ENCODE measurements at regions not wholly inside any gene's neighbourhood (a gene's known extent, or its start where the extent isn't known, plus 50 kb on each side); places are given as distances from the start of the nearest gene placed in this dataset.
"Not testable (repeated sequence)": the region's sequence is repeated elsewhere in the genome, so short reads cannot be mapped to it uniquely, and the experiment has no call there.

DNA sequence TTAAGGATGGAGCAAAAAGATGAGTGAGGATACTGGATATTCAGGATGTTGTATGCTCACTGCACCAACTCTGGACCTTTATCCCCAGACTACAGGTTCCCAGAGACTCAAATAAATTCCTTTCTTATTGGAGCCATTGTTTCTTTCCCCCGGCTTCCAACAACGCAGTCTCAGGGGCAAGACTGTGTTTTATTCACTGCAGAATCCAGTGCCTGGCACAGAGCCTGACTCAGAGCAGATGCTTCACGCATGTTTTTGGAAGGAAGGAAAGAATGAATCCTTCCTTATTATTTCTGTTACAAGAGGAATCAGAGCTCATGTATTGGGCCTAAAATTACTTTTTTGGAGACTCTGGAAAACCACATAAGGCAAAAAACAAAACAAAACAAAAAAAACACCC, 96.0 kb upstream of the VGLL4 start:
- Histone ChIP-seq H3K36me3 (ENCODE audit: control insufficient read depth in 1 of 2, insufficient read depth in 2 of 2, low read length in 2 of 2) (no peaks in the 10 kb centered on the region), H3K27ac (ENCODE audit: low read length) (no peak overlapping the region), H3K9me3 (ENCODE audit: control insufficient read depth in 1 of 2, low read length in 2 of 2) (no peaks in the 10 kb centered on the region), H3K27me3 (ENCODE audit: low read depth, low read length) (no peaks in the 10 kb centered on the region), H3K4me1 (ENCODE audit: control insufficient read depth in 1 of 2, insufficient read depth in 2 of 2, low read length in 2 of 2) (no peaks in the 10 kb centered on the region), H3K4me3 (ENCODE audit: low read depth in 1 of 2, low read length in 2 of 2) (no peak overlapping the region)

DNA sequence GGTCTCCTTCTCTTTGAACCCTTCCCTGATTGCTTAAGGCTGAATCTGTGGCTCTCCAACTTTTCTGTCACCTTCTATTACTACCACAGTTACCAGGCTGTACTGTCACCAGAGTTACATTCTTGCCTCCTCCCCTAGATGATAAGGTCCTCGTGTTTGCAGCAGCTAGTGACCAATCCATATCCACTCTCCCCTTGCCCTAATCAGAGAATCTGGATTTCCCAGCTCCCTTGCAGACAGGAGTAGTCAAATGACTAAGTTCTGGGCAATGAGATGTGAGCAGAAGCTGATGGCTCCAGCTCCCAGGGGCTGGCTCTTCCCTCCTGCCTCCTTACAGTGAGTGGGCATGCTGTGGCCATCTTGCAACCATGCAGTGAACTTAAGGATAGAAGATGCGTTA, 95.4 kb upstream of the VGLL4 start:
- Histone ChIP-seq H3K27ac (ENCODE audit: low read length) (no peak overlapping the region), H3K4me1 (ENCODE audit: control insufficient read depth in 1 of 2, insufficient read depth in 2 of 2, low read length in 2 of 2) (no peaks in the 10 kb centered on the region), H3K4me3 (ENCODE audit: low read depth in 1 of 2, low read length in 2 of 2) (no peak overlapping the region), H3K27me3 (ENCODE audit: low read depth, low read length) (no peaks in the 10 kb centered on the region), H3K36me3 (ENCODE audit: control insufficient read depth in 1 of 2, insufficient read depth in 2 of 2, low read length in 2 of 2) (no peaks in the 10 kb centered on the region), H3K9me3 (ENCODE audit: control insufficient read depth in 1 of 2, low read length in 2 of 2) (no peaks in the 10 kb centered on the region)

DNA sequence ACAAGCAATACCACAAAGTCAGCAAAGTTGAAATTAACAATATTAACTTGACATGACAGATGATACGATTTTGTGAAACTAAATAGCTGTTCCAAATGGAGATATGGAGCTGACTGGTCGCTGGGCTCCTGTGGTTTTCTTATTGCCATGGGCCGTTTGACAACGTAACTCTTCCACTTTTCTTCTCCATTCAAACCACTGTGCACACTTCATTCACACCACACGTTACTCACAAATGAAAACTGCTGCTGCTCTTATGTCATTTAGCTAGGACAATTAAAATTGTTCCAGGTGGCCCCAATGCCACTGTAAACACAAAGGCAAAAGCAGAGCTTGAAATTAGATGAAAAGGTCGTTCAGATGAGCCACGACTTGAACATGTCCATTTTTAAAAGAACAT, 94.0 kb upstream of the VGLL4 start:
- H3K4me1 ChIP-seq (ENCODE audit: control insufficient read depth in 1 of 2, insufficient read depth in 2 of 2, low read length in 2 of 2), result no peaks in the 10 kb centered on the region
- no peak overlapping the region for H3K4me3 ChIP-seq (ENCODE audit: low read depth in 1 of 2, low read length in 2 of 2)
- H3K27me3 ChIP-seq (ENCODE audit: low read depth, low read length), result no peaks in the 10 kb centered on the region

GRCh38 chr3:11736136-11736833, 92.6 kb upstream of the VGLL4 start:
- Histone ChIP-seq H3K4me3 (ENCODE audit: low read depth in 1 of 2, low read length in 2 of 2) (no peak overlapping the region), H3K27me3 (ENCODE audit: low read depth, low read length) (no peaks in the 10 kb centered on the region), H3K4me1 (ENCODE audit: control insufficient read depth in 1 of 2, insufficient read depth in 2 of 2, low read length in 2 of 2) (no peaks in the 10 kb centered on the region), H3K36me3 (ENCODE audit: control insufficient read depth in 1 of 2, insufficient read depth in 2 of 2, low read length in 2 of 2) (no peaks in the 10 kb centered on the region), H3K27ac (ENCODE audit: low read length) (no peak overlapping the region), H3K9me3 (ENCODE audit: control insufficient read depth in 1 of 2, low read length in 2 of 2) (no peaks in the 10 kb centered on the region)

More for the DNA sequence above, 94.0 kb upstream of the VGLL4 start:
- Histone ChIP-seq H3K36me3 (ENCODE audit: control insufficient read depth in 1 of 2, insufficient read depth in 2 of 2, low read length in 2 of 2) (no peaks in the 10 kb centered on the region), H3K27ac (ENCODE audit: low read length) (no peak overlapping the region), H3K9me3 (ENCODE audit: control insufficient read depth in 1 of 2, low read length in 2 of 2) (no peaks in the 10 kb centered on the region)

DNA sequence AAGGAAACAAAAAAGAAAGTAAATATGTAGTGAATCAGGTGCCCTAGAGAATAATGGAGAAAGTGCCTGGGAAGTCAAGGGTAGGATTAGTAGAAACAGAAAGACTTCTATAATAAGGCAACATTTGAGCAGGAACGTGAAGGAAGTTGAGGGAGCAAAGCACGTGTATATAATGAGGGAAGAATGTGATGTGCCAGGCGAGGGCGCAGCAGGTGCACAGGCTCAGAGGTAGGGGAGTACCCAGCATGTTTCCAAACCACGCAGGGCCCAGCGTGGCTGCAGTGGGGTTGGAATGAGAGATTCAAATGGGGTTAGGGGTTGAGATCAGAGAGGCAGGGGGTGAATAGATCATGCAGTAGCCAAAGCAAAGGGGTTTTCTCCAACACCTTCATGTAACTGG, 91.9 kb upstream of the VGLL4 start:
- H3K9me3 ChIP-seq (ENCODE audit: control insufficient read depth in 1 of 2, low read length in 2 of 2), result no peaks in the 10 kb centered on the region
- H3K4me3 ChIP-seq (ENCODE audit: low read depth in 1 of 2, low read length in 2 of 2), result no peak overlapping the region
- H3K4me1 ChIP-seq (ENCODE audit: control insufficient read depth in 1 of 2, insufficient read depth in 2 of 2, low read length in 2 of 2), result no peaks in the 10 kb centered on the region
- no peaks in the 10 kb centered on the region for H3K36me3 ChIP-seq (ENCODE audit: control insufficient read depth in 1 of 2, insufficient read depth in 2 of 2, low read length in 2 of 2)
- H3K27me3 ChIP-seq (ENCODE audit: low read depth, low read length), result no peaks in the 10 kb centered on the region
- H3K27ac ChIP-seq (ENCODE audit: low read length), result no peak overlapping the region

DNA sequence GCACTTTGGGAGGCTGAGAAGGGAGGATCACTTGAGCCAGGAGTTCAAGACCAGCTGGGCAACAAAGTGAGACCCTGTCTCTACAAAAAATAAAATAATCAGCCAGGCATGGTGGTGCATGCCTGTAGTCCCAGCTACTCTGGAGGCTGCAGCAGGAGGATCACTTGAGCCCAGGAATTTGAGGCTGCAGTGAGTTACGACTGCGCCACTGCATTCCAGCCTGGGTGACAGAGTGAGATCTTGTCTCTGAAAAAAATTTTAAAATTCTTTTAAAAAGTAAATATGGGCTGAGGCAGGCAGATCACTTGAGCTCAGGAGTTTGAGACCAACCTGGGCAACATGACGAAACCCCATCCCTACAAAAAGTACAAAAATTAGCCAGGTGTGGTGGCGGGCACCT, 91.4 kb upstream of the VGLL4 start:
- not testable (repeated sequence) for H3K4me1 ChIP-seq (ENCODE audit: control insufficient read depth in 1 of 2, insufficient read depth in 2 of 2, low read length in 2 of 2); H3K4me3 ChIP-seq (ENCODE audit: low read depth in 1 of 2, low read length in 2 of 2); H3K27me3 ChIP-seq (ENCODE audit: low read depth, low read length); H3K36me3 ChIP-seq (ENCODE audit: control insufficient read depth in 1 of 2, insufficient read depth in 2 of 2, low read length in 2 of 2); H3K27ac ChIP-seq (ENCODE audit: low read length); H3K9me3 ChIP-seq (ENCODE audit: control insufficient read depth in 1 of 2, low read length in 2 of 2)

DNA sequence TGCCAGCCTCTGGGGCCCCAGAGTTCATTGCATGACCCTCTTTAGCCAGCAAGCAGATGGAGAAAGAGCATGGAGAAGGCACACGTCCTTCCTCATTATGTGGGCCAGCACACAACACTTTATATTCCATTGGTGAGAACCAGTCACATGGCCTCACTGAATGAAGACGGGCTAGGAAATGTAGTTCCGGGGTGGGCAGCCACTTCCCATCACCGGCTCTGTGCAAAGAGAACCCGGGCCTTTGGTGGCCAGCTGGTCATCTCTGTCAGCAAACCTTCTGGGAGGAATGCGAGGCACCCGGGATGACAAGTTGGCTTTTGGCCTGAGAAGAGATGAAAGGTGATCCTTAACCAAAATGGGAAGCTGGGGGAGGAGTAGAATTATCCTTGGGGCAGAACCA, 90.2 kb upstream of the VGLL4 start:
- Histone ChIP-seq H3K4me3 (ENCODE audit: low read depth in 1 of 2, low read length in 2 of 2) (no peak overlapping the region), H3K36me3 (ENCODE audit: control insufficient read depth in 1 of 2, insufficient read depth in 2 of 2, low read length in 2 of 2) (no peaks in the 10 kb centered on the region), H3K27ac (ENCODE audit: low read length) (no peak overlapping the region), H3K9me3 (ENCODE audit: control insufficient read depth in 1 of 2, low read length in 2 of 2) (no peaks in the 10 kb centered on the region), H3K27me3 (ENCODE audit: low read depth, low read length) (no peaks in the 10 kb centered on the region), H3K4me1 (ENCODE audit: control insufficient read depth in 1 of 2, insufficient read depth in 2 of 2, low read length in 2 of 2) (no peaks in the 10 kb centered on the region)

DNA sequence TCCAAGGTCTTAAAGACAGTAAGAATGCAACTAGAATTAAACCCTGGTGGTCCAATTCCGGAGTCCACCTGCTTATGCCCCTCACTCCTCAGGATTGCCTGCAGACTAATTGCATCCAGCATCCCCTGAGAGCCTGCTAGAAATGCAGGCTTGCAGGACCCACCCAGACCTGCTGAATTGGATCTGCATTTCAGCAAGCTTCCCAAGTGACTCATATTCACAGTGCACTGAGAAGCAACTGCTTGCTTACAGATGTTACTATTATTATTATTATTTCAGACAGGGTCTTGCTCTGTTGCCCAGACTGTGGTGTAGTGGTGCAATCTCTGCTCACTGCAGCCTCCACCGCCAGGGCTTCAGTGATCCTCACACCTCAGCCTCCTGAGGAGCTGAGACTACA, 83.5 kb upstream of the VGLL4 start:
- no peak overlapping the region for H3K4me3 ChIP-seq (ENCODE audit: low read depth in 1 of 2, low read length in 2 of 2)

GRCh38 chr3:11726146-11726545, 82.4 kb upstream of the VGLL4 start:
- no peaks in the 10 kb centered on the region for H3K36me3 ChIP-seq (ENCODE audit: control insufficient read depth in 1 of 2, insufficient read depth in 2 of 2, low read length in 2 of 2)
- no peaks in the 10 kb centered on the region for H3K4me1 ChIP-seq (ENCODE audit: control insufficient read depth in 1 of 2, insufficient read depth in 2 of 2, low read length in 2 of 2)
- no peaks in the 10 kb centered on the region for H3K27me3 ChIP-seq (ENCODE audit: low read depth, low read length)
- no peak overlapping the region for H3K4me3 ChIP-seq (ENCODE audit: low read depth in 1 of 2, low read length in 2 of 2)
- no peaks in the 10 kb centered on the region for H3K9me3 ChIP-seq (ENCODE audit: control insufficient read depth in 1 of 2, low read length in 2 of 2)
- no peak overlapping the region for H3K27ac ChIP-seq (ENCODE audit: low read length)

More for the DNA sequence above, 83.5 kb upstream of the VGLL4 start:
- Histone ChIP-seq H3K27me3 (ENCODE audit: low read depth, low read length) (no peaks in the 10 kb centered on the region), H3K9me3 (ENCODE audit: control insufficient read depth in 1 of 2, low read length in 2 of 2) (no peaks in the 10 kb centered on the region), H3K4me1 (ENCODE audit: control insufficient read depth in 1 of 2, insufficient read depth in 2 of 2, low read length in 2 of 2) (no peaks in the 10 kb centered on the region), H3K36me3 (ENCODE audit: control insufficient read depth in 1 of 2, insufficient read depth in 2 of 2, low read length in 2 of 2) (no peaks in the 10 kb centered on the region), H3K27ac (ENCODE audit: low read length) (no peak overlapping the region)

DNA sequence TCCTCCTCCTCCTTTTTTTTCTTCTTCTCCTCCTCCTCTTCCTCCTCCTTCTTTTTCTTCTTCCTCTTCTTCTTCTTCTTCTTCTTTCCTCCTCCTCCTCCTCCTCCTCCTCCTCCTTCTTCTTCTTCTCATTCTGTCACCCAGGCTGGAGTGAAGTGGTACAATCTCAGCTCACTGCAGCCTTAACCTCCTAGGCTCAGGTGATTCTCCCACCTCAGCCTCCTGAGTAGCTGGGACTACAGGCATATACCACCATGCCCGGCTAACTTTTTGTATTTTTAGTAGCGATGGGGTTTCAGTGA, 81.6 kb upstream of the VGLL4 start:
- H3K27me3 ChIP-seq (ENCODE audit: low read depth, low read length); H3K9me3 ChIP-seq (ENCODE audit: control insufficient read depth in 1 of 2, low read length in 2 of 2); H3K4me3 ChIP-seq (ENCODE audit: low read depth in 1 of 2, low read length in 2 of 2); H3K4me1 ChIP-seq (ENCODE audit: control insufficient read depth in 1 of 2, insufficient read depth in 2 of 2, low read length in 2 of 2); H3K36me3 ChIP-seq (ENCODE audit: control insufficient read depth in 1 of 2, insufficient read depth in 2 of 2, low read length in 2 of 2); H3K27ac ChIP-seq (ENCODE audit: low read length): not testable (repeated sequence)

DNA sequence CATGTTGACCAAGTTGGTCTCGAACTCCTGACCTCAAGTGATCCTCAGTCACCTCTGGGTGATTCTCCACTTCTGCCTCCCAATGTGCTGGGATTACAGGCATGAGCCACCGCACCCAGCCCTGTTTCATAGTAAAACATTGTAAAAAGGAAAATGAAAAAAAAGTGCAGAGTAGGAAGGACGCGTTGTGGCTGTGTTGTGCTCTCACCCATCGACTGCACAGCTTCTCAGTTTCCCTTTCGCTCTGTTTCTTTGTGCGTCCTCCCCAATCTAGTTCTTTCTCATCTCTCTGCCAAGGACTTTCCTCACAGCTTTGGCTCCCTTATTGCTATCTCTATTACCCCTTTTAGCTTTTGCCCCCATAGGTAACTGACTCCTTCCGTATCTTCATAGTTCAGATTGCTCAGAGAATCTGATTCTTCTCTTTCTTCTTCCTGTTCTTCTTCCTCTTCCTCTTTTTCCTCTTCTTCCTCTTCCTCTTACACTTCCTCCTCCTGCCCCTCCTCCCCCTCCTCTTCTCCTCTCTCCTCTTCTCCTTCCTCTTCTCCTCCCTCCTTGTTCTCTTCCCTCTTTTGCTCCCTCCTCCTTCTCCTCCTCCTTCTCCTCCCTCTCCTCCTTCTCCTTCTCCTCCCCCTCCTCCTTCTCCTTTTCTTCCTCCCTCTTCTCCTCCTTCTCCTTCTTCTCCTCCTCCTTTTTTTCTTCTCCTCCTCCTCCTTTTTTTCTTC, 81.1 kb upstream of the VGLL4 start:
- Histone ChIP-seq H3K27me3 (ENCODE audit: low read depth, low read length) (no peaks in the 10 kb centered on the region), H3K27ac (ENCODE audit: low read length) (no peak overlapping the region), H3K9me3 (ENCODE audit: control insufficient read depth in 1 of 2, low read length in 2 of 2) (no peaks in the 10 kb centered on the region), H3K4me3 (ENCODE audit: low read depth in 1 of 2, low read length in 2 of 2) (no peak overlapping the region), H3K36me3 (ENCODE audit: control insufficient read depth in 1 of 2, insufficient read depth in 2 of 2, low read length in 2 of 2) (no peaks in the 10 kb centered on the region), H3K4me1 (ENCODE audit: control insufficient read depth in 1 of 2, insufficient read depth in 2 of 2, low read length in 2 of 2) (no peaks in the 10 kb centered on the region)

DNA sequence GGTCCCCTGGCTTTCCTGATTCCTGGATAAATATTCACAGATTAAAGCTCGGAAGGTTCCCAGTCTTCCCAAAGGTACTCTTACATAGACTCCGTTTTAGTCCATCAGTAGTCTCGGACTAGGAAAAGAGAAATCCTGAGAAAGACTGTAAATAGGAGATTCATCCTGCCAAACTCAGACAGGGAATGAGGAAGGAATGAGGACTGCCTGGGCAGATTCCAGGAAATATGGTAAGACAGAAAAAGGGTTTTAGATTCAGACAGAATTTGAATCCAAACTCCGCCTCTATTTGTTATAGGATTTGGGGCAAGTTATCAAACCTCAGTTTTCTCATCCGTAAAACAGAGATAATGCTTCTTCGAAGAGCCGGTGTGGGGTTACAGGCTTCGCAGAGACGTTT, 77.8 kb upstream of the VGLL4 start:
- Histone ChIP-seq H3K9me3 (ENCODE audit: control insufficient read depth in 1 of 2, low read length in 2 of 2) (no peaks in the 10 kb centered on the region), H3K4me1 (ENCODE audit: control insufficient read depth in 1 of 2, insufficient read depth in 2 of 2, low read length in 2 of 2) (no peaks in the 10 kb centered on the region), H3K36me3 (ENCODE audit: control insufficient read depth in 1 of 2, insufficient read depth in 2 of 2, low read length in 2 of 2) (no peaks in the 10 kb centered on the region), H3K27me3 (ENCODE audit: low read depth, low read length) (no peaks in the 10 kb centered on the region), H3K27ac (ENCODE audit: low read length) (peak overlapping the region; percentile 80), H3K4me3 (ENCODE audit: low read depth in 1 of 2, low read length in 2 of 2) (peak overlapping the region in 1 of 2 donors; percentile 89)
